ENCODE measurements at regions not wholly inside any gene's neighbourhood (a gene's known extent, or its start where the extent isn't known, plus 50 kb on each side); places are given as distances from the start of the nearest gene placed in this dataset.

- TF ChIP-seq SIN3A (IDR thresholded peaks at IDR 0.05; ENCODE audit: borderline replicate concordance, insufficient read depth, low read length): no peak
- no peak for TF ChIP-seq POLR2AphosphoS5 (IDR thresholded peaks at IDR 0.05; ENCODE audit: low read depth, low read length)
- TF ChIP-seq, protein P1, sequence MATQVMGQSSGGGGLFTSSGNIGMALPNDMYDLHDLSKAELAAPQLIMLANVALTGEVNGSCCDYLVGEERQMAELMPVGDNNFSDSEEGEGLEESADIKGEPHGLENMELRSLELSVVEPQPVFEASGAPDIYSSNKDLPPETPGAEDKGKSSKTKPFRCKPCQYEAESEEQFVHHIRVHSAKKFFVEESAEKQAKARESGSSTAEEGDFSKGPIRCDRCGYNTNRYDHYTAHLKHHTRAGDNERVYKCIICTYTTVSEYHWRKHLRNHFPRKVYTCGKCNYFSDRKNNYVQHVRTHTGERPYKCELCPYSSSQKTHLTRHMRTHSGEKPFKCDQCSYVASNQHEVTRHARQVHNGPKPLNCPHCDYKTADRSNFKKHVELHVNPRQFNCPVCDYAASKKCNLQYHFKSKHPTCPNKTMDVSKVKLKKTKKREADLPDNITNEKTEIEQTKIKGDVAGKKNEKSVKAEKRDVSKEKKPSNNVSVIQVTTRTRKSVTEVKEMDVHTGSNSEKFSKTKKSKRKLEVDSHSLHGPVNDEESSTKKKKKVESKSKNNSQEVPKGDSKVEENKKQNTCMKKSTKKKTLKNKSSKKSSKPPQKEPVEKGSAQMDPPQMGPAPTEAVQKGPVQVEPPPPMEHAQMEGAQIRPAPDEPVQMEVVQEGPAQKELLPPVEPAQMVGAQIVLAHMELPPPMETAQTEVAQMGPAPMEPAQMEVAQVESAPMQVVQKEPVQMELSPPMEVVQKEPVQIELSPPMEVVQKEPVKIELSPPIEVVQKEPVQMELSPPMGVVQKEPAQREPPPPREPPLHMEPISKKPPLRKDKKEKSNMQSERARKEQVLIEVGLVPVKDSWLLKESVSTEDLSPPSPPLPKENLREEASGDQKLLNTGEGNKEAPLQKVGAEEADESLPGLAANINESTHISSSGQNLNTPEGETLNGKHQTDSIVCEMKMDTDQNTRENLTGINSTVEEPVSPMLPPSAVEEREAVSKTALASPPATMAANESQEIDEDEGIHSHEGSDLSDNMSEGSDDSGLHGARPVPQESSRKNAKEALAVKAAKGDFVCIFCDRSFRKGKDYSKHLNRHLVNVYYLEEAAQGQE (IDR thresholded peaks at IDR 0.05; ENCODE audit: insufficient read depth in 1 of 2, low read depth in 2 of 2, low read length in 2 of 2): no peak
- no peak for TF ChIP-seq FOXP2 (optimal IDR thresholded peaks at IDR 0.05; ENCODE audit: borderline replicate concordance, extremely low read depth, extremely low read length, insufficient read depth)
- TF ChIP-seq TAF1 (IDR thresholded peaks at IDR 0.05; ENCODE audit: borderline replicate concordance, insufficient read depth, low read length): no peak
These were observed 1672.4 kb downstream of the KCNT2 start for GRCh38 chr1:194935864-194936263.
